Endothelial cell of umbilical vein (primary cell): ENCODE measurements at regions not wholly inside any gene's neighbourhood (a gene's known extent, or its start where the extent isn't known, plus 50 kb on each side); places are given as distances from the start of the nearest gene placed in this dataset.

Experiments used
- EZH2 ChIP-seq: IDR thresholded peaks from 2 replicates; pipeline ENCODE4 v1.6.1; 2012; ENCODE audit warnings: borderline replicate concordance, low read depth, mild to moderate bottlenecking, moderate library complexity, low read length, inconsistent platforms; ENCODE audit not compliant: severe bottlenecking
- FOS ChIP-seq: IDR thresholded peaks from 2 replicates; pipeline ENCODE4 v1.6.1; 2011; ENCODE audit warnings: mild to moderate bottlenecking, low read length, moderate library complexity, borderline replicate concordance; ENCODE audit not compliant: insufficient read depth
- GATA2 ChIP-seq: IDR thresholded peaks from 2 replicates; pipeline ENCODE4 v1.7.0; 2011; ENCODE audit warnings: low read depth, mild to moderate bottlenecking, moderate library complexity, mixed read lengths, low read length; ENCODE audit not compliant: insufficient read length, insufficient read depth
- JUN ChIP-seq: IDR thresholded peaks from 2 replicates; pipeline ENCODE4 v1.6.1; 2011; ENCODE audit warnings: borderline replicate concordance, low read depth; ENCODE audit not compliant: insufficient read length, insufficient read depth
- MYC ChIP-seq: IDR thresholded peaks from one replicate; pipeline ENCODE4 v1.6.1; 2011; ENCODE audit warnings: mild to moderate bottlenecking, low read depth, low read length
- POLR2A ChIP-seq: IDR thresholded peaks from 2 replicates; pipeline ENCODE4 v1.6.1; 2012; ENCODE audit warnings: low read depth, mild to moderate bottlenecking, control low read depth, low read length
- POLR2AphosphoS5 ChIP-seq: IDR thresholded peaks from 2 replicates; pipeline ENCODE4 v1.6.1; 2012; ENCODE audit warnings: low read depth, mild to moderate bottlenecking, control low read depth, low read length, moderate library complexity; ENCODE audit not compliant: insufficient read depth
- TF ChIP-seq, protein P1 (sequence below), 2 donors: IDR thresholded peaks; 1 replicate in 1 of 2; 2 replicates in 1 of 2; pipeline ENCODE4 v1.5.1; 2011; ENCODE audit warnings: low read length in 2 of 2, mild to moderate bottlenecking in 2 of 2, moderate library complexity in 2 of 2, control low read depth in 1 of 2, inconsistent platforms in 1 of 2, low read depth in 1 of 2; ENCODE audit not compliant: insufficient read depth in 1 of 2; ENCODE audit errors: extremely low read depth in 1 of 2
- TF ChIP-seq, protein P2 (sequence below): IDR thresholded peaks from 2 replicates; pipeline ENCODE4 v1.6.1; 2011; ENCODE audit not compliant: insufficient read depth, insufficient read length

DNA sequence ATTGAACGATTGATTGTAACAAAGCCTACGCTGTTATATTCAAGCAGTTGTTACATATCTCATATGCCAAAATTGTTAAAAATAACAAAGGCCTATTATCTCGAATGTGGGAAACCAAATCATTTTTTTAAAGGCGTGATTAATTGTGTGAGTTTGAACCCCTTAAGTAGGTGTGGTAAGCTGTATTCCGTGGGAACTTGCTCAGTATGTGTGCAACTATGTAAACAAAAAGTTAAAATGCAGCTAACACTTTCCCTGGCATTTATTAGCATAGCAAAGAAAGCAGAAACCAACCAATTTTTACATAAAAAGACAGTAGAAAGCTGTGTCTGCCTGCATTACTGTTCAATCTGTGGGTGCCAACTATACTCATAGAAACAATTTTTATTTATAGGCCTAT, 166.0 kb upstream of the HAND2 start:
- TF ChIP-seq, protein P1, sequence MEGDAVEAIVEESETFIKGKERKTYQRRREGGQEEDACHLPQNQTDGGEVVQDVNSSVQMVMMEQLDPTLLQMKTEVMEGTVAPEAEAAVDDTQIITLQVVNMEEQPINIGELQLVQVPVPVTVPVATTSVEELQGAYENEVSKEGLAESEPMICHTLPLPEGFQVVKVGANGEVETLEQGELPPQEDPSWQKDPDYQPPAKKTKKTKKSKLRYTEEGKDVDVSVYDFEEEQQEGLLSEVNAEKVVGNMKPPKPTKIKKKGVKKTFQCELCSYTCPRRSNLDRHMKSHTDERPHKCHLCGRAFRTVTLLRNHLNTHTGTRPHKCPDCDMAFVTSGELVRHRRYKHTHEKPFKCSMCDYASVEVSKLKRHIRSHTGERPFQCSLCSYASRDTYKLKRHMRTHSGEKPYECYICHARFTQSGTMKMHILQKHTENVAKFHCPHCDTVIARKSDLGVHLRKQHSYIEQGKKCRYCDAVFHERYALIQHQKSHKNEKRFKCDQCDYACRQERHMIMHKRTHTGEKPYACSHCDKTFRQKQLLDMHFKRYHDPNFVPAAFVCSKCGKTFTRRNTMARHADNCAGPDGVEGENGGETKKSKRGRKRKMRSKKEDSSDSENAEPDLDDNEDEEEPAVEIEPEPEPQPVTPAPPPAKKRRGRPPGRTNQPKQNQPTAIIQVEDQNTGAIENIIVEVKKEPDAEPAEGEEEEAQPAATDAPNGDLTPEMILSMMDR (IDR thresholded peaks at IDR 0.05; ENCODE audit: extremely low read depth in 1 of 2, insufficient read depth in 1 of 2, low read depth in 1 of 2, low read length in 2 of 2) = no peak
- no peak for TF ChIP-seq POLR2A
- TF ChIP-seq, protein P2, sequence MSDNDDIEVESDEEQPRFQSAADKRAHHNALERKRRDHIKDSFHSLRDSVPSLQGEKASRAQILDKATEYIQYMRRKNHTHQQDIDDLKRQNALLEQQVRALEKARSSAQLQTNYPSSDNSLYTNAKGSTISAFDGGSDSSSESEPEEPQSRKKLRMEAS = no peak
- no peak for TF ChIP-seq POLR2AphosphoS5
- TF ChIP-seq JUN = no peak
- TF ChIP-seq EZH2 = no peak
- no peak for TF ChIP-seq FOS
- TF ChIP-seq MYC = no peak
- TF ChIP-seq GATA2 = no peak
